NCI-H2081 treated with DMSO at 0.1 percent for 48 hours (cell line): ENCODE measurements at regions not wholly inside any gene's neighbourhood (a gene's known extent, or its start where the extent isn't known, plus 50 kb on each side); places are given as distances from the start of the nearest gene placed in this dataset.
"Not testable (repeated sequence)": the region's sequence is repeated elsewhere in the genome, so short reads cannot be mapped to it uniquely, and the experiment has no call there.

Experiments used
- DNase-seq: peaks from one replicate; lab custom pipeline; 2025; lab: John Stamatoyannopoulos, UW

DNA sequence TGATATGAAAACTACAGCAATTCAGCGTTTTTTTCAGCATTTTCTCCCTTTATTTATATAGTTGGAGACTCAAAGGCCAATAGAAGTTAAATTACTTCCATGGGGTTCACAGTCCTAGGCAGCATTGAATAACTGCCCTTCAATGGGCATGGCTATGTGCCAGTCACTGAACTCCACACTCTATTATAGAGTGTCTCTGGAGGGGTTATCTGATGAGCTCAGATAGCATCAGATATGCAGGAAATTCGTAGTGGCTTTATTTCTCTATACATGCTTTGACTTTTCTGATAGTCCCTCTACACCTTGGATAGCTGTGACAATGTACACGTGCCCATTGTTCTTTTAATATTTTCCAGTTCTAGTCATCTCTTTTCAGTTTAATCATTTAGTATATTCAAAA, 396.9 kb upstream of the CBLB start:
- DNase-seq, result no peak

DNA sequence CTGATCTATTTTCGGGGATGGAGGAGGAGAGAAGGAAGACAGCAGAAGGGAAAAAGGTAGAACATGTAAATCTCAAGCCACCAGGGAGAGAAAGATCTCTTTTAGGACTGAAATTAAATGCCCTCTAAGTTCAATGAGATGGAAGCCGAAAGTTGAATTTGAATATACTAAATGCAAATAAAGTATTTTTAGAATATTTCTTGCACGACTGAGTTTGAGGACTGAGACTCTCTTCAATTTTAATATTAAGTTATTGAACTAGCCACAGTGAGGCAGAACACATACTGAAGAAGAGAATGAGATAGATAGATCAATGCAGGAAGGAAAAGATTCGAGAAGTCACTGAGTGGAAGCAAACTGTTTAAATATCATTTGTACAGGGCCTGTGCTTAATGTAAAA, 399.9 kb upstream of the CBLB start:
- no peak for DNase-seq

DNA sequence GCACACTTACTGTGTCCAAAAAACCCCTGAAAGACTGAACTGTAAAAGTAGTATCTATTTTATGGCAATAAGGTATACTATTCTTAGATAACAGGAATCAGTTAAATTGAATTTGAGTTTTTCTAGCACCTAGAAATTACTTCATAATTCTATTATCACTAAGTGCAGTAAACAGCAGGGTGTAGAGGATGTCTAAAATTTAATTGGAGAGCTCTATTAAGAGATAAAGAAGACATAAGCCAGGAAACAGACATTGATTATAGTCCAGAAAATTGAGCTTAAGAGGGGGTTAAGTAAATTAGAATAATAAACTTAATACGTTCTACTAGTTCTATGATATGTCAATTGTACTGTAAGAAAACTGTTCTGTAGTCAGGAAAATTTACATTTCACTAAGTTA, 403.5 kb upstream of the CBLB start:
- no peak for DNase-seq

DNA sequence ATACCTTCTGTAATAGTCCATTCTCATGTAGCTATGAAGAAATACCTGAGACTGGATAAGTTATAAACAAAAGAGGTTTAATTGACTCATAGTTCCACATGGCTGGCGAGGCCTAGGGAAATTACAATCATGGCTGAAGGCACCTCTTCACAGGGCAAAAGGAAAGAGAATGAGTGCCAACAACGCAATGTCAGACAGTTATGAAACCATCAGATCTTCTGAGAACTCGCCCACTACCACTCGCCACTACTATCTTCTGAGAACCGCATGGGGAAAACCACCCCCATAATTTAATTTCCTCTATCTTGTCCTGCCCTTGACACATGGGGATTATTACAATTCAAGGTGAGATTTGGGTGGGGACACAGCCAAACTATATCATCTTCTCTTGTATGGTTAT, 406.8 kb upstream of the CBLB start:
- DNase-seq, result no peak

DNA sequence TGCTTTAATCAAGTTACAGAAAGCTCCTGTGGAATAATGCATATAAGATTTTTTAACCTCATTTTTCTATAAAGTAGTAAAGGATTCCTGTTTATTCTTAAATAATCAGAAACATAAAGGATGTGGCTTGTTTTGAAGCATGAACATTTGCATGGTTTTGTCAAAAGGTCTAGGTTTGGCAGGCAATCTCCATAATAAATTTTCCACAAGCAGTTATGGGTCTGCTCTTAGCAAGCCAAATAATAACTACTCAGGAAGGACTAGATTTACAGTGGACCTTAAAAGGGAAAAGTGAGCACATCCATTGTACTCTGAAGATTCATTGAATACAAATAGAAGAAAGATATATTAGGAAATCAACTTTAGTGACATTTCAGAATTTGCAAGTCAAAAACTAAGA, 407.3 kb upstream of the CBLB start:
- DNase-seq, result no peak

DNA sequence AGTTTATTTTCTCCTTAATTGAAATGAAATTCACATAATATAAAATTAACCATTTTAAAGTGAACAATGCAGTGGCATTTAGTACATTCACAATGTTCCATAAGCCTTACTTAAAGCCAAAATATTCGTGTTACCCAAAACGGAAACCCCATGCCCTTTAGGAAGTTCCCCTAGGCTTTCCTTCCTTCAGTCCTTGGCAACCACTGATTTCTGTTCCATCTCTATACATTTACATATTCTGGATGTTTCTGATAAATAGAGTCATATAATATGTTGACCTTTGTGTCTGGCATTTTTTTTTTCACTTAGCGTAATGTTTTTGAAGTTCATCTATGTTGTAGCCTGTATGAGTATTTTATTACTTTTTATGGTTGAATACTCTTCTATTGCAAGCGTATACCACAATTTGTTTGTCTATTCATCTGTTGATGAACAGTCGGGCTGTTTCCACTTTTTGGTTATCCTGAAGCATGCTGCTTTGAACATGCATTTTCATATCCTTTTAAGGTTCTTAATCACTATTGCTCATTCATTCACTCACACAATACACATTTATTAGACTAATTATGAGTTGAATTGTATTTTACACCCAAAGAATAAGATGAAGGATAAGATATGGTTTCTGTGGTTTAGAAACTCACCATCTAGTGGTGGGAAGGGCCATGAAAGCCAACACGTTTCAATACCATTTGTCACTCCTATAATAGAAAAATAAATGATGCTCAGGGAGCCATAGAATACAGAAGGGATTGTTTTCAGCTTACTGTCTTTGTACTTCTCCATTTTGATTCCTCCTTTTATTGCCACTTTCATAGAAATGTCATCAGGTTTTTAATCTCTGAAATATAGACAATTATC, 408.2 kb upstream of the CBLB start:
- DNase-seq, result no peak

DNA sequence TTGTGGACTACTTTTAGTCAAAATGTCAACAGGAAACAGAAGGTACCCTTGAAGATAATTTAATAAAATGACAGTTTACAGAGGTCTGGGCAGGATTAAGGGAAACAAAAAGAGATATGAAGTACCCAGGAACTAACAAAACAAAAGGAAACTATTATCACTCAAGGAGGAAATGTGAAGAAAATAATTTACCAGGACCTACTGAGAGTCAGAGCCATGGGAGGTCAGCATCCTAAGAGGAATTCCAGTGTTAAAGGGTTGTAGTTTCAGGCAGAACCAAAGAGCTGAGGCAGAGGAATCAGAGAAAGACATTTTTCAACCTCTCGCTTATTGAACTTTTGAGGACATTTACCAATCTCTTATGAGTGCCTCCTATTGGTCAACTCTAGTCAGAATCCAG, 408.9 kb upstream of the CBLB start:
- no peak for DNase-seq

DNA sequence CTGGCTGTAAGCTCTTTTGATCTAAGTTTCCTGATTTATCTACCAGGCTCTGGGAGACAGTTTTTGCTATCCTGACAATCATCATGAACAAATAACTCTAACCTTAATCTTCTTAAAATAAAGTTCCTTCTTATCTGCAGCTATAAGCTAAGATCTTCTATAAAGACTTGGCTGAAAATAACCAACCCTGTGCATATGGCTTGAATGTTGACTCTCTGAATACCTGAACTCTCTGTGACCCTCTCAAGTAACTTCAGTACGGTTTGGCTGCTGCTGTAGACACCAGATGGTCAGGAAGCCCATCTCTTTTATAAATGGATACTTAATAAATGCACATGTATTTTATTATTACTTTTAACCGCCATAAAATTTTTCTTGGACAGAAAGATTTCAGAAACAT, 412.4 kb upstream of the CBLB start:
- DNase-seq, result no peak

DNA sequence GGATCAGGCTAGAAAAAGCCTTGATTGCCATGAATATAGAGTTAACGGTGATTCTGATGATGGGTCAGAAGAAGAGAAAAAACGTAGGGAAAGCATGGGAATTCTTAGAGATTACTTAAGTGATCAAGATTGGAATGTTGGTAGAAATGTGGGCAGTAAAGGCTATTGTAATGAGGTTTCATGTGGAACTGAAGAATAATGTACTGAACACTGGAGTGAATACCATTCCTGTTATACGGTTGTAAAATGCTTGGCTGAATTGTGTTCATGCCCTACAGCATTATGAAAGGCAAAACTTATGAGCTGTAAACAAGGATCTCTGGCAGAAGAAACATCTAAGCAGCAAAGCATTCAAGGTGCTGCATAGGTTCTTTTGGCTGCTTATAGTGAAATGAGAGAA, 414.1 kb upstream of the CBLB start:
- DNase-seq, result no peak

DNA sequence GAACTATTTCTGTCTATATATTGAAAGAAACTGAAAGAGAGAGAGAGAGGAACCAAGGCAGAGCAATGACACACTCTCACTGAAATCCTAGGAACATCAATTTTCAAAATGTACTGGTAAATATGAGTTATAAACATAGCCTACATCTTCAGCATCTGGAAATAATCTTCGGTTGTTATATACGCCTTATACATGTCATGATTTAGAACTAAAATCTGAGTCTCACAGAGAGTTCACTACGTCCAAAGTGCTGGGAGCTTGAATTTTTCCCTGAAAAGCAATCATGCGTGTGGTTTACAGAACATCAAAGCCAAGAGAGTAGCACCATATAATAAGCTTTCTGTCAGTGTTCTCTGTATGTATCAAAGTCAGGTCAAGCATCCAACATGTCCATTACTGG, 420.0 kb upstream of the CBLB start:
- no peak for DNase-seq

DNA sequence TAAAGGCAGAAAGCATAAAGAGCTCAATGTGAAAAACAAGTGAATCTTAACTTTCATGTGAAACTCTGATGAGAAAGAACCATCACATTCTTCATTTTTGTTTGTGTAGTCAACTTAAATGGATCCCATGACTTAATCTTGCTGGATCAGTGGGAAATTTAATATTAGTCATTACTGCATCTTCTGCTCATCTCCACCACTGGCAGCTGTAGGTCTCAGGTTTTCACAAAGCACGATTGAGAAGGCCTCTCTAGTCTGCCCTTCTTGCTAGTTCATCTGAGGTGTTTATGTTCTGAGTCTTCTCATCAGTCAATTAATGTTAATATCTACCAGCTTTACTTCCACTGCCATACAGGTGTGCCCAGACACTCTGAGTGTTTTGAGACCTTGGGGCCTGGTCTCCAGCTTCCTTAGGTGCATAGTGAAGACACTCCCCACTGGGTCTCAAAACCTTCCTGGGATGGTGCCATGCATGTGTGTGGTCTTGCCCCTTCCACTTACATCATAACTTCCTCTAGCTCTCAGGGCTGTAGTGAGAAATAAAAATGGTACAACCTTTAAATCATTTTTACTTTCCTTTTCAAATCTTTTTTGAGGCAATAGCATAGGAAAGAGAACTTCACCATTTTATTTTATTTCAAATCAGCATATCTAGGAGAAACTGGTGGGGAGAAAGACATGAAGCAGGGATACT, 421.6 kb upstream of the CBLB start:
- DNase-seq, result no peak

DNA sequence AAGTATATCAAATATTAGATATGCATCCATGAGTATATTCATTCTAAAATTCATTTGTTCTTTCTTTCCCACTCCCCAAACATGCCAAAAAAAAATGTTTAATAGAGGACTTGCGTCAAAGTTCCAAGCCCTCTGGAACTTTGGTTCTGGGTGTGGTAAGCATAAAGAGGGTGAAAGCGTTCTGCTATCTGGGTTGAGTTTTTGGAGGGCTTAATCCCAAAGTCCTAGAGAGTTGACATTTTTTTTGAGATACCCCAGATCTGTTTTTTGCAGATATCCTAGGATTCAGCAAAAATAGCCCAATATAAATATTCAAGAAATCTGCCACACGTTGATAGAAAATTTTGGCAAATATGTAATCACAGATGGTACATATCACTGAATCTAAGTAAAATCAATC, 424.3 kb upstream of the CBLB start:
- no peak for DNase-seq

DNA sequence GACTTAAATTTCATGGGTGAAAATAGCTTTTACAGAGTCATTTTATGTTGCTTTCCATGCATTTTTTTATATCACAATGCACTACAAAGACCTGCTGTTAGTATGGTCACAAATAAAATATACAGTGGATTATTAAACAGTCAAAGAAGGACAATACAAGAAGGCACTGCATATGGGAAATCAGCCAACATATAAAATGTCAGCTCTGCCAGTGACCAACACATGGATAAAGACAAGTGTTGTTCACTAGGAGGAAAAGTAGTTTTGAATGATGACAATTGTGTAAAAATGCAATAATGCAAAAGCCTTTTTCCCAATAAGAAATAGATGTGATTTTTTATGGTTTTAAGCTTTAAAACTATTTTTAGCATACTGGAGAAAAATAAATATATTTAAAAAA, 425.3 kb upstream of the CBLB start:
- DNase-seq, result no peak

DNA sequence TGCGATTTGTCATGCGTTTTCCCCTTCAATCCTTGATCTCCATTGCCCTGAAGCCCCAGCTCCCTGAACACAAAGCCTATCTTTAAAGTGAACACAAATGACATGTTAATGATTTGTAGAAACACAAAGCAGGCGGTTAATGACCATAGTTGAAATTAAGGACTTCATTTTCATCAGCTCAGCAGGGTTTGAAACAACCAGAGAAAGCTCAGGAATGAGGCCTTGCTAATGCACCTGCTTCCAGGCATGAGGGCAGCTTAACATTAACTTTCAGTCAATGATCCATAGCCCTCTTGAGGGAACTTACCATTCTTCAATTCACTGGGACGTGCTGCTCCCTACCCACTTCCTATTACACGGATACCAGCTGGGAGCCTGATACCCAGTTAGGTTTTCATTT, 427.2 kb upstream of the CBLB start:
- no peak for DNase-seq

DNA sequence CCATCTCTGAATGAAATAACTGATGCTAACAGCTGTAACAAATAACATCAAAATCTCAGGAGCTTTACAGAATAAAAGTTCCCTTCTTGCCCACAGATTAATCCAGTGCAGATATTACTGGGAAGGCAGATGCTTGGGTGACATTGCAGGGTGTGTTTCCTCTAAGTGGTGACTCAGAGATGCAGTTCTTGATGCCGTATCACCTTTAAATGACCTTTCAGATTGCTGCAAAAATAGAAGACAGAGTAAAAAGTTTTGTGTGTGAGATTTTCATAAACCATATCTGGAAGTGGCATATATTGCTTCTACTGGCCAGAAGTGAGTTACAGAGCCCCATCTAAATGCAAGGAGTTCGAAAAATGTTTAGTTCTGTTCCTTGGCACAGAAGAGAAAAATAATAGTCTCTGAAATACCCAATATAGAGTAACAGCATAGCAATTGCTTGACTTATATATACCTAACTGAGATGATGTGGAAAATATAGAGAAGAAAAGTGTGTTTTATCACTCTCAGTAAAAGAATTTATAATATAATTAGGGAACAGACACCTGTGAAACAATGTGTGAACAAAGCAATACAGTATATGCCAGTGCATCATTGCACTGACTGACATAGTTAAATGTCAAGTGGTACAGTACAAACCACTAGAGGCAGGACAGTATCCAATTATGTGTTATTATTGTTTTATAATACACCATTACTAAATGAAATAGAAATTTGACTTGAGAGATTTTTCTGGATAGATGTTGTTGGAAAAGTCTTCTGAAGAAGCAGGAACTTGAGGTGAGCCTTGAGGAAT, 430.7 kb upstream of the CBLB start:
- no peak for DNase-seq

DNA sequence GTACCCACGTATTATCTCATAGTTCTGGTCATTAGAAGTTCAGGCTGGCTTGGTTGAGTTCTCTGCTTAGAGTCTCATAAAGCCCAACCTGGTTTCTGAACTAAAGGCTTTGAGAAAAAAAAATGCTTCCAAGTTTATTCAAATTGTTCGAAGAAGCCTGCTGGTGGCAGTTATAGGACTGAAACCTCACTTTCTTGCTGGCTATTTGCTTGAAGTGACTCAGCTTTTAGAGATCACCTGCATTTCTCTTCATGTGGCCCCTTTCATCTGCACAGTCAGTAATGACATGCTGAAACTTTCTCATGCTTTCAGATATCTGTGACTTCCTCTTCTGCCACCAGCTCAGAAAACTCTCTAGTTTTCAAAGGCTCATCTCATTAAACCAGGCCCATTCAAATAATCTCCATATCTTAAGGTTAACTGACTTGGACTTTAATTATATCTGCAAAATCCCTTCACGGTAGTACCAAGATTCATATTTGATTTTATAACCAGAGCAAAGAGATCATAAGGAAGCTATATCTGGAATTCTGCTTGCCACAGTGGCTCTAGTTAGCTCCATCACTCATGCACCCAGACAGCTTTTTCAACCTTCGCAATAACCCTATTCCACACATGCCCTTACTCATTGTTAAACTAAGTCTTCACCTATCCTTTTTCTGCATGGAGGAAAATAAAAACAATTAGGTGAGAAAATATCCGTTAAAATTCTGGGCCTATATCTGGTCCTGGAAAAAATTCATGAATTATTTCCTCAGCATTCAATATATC, 433.8 kb upstream of the CBLB start:
- no peak for DNase-seq

DNA sequence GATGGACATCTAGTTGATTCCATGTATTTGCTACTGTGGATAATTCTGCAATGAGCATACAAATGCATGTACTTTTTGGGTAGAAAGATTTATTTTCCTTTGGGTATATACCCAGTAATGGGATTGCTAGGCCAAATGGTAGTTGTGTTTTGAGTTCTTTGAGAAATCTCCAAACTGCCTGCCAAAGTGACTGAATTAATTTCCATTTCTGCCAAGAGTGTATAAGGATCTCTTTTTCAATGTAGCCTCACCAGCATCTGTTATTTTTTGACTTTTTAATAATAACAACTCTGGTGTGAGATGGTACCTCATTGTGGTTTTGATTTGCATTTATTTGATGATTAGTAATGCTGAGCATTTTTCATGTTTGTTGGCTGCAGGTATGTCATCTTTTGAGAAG, 435.0 kb upstream of the CBLB start:
- DNase-seq, result no peak

DNA sequence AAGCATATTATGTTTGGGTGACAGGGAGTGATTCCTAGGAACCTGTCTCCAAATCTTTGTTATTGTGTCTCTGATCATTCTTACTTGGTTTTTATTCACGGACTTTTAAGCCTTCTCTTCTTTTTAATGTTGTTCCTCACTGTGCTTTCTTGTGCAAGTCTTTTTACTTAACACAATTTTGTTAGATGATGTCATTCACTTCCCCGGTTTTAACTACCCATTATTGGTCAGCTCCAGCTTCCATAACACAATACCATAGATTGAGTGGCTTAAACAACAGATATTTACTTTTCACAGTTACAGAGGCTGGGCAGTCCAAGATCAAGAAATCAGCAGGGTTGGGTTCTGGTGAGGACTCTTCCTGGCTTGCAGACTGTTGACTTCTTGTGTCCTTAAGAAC, 436.3 kb upstream of the CBLB start:
- no peak for DNase-seq

DNA sequence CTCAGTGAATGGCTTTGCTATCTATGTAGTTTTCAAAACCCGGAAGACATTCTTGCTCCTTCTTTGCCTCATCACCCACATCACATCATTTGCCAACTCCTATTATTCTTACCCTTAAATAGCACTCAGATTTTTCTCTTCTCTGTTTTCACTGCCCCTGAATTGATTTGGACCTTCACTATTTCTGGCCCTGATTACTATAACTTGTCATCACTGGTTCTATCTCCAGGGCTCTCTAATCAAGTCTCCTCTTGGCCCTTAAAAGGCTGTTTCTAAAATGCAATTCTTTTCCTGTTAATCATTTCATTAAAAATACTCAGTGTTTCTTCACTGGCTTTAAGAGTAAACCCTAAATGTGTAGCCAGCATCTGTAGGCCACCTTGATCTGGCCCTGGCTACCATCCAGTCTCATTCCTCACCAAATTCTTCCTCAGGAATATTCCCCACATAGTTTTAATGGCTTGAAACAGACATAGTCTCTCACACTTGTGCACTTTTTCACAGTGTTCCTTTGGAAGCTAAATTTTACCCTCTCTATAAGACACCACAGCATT, 437.1 kb upstream of the CBLB start:
- DNase-seq, result no peak

DNA sequence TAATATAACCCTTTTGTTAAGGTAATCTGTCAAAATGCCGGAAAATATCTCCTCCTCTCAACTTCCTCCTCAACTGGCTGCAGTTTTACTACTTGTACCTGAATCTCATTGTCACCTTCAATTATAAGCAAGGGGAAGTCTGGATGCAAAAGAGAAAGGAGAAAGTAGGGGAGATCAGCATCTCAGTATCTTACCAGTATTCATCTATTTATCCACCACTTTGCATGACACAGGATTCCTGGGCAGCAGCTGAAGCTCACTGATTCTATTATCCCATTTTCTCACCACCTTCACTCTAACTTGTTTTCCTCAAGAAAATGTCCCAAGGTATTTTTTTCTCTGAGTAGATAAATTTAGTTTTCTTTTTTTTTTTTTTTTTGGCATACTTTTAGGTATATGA, 440.5 kb upstream of the CBLB start:
- DNase-seq, result no peak

DNA sequence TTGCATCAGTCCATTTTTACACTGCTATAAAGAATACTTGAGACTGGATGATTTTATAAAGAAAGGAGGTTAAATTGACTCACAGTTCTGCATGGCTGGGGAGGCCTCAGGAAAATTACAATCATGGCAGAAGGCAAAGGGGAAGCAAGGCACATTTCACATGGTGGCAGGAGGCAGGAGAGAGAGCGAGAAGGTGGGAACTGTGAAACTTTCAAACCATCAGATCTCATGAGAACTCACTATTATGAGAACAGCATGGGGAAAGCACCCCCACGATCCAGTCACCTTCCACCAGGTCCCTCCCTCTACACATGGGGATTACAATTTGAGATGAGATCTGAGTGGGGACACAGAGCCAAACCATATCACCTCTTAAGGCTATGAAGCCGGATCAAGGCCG, 441.0 kb upstream of the CBLB start:
- not testable (repeated sequence) for DNase-seq
